Embryonic facial prominence (tissue), 1 donor: ENCODE measurements at regions not wholly inside any gene's neighbourhood (a gene's known extent, or its start where the extent isn't known, plus 50 kb on each side); places are given as distances from the start of the nearest gene placed in this dataset.

ENCODE experiments used
- DNase-seq: peaks from one replicate; pipeline ENCODE4 v3.0.0-alpha.2; 2016; ENCODE audit errors: extremely low spot score

GRCh38 chr17:79220201-79220712 lies 145.6 kb downstream of the ENGASE start:
- DNase-seq, result no peak

- DNase-seq, result no peak
These were observed 144.7 kb downstream of the ENGASE start for GRCh38 chr17:79219208-79219935.

DNA sequence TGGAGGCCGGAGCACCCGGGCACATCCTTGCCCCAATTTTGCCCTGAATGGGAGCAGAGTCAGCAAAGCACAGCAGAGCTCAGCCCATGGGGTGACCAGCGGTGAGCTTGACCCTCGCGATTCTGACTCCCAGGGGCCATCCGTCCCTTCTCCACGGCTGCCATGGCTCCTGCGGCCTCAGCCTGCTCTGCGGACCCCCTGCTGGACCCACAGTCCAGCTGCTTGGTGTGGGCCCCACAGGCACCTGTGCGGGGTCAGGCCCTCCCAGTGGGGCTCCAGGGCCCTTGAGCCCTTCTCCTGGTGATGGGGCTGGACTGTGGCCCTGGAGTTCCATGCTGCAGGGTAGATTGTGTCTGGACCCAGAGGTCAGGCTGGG lies 144.2 kb downstream of the ENGASE start:
- DNase-seq, result no peak

GRCh38 chr17:79218175-79218824 lies 143.7 kb downstream of the ENGASE start:
- no peak for DNase-seq

DNA sequence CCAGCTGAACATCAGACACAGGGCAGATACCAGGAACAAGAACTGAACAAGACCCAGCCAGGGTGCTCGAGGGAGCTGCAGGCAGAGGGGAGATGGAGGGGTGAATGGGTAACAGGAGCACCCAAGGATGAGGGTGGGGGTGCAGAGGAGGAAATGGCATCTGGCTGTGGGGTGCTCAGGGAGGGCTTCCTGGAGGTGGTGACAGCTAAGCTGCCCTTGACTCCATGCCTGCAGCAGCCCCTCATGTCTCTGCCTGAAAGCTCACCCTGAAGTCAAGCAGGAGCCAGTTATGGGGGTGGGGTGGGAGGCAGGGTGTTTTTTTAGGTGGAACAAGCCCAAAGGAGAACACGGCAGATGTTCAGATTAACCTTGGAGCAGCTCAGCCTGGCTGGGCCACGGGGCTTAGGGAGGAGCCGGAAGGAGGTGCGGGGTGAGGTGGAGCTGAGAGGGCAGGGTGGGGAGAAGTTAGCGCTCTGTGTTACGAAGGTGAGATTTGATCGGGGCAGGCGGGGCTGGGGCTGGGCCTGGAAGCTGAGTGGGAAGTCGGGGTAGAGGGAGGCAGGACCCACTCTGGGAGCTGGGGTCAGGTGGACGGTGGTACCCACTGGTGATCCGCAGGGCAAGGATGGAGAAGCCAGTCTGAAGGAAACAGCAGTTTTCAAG lies 143.0 kb downstream of the ENGASE start:
- no peak for DNase-seq

- DNase-seq, result no peak
These were observed 142.2 kb downstream of the ENGASE start for GRCh38 chr17:79216826-79217225.

DNA sequence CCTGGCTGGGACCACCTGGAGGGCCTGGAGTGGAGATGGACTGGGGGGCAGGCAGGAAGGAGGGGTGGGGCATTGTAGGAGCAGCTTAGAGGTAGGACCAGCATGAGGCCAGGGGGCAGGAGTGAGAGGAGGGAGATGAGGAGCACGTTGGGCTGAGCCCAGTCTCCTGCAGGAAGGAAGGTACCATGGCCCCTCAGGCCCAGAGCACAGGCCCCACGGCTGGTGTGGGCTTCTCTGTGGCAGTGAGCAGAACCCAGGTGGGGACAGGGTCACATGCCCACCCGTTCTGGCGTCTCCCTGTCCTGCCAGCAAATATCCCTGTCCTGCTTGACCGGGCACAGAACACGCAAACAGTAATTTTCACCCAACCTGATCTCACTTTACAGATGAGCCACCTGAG lies 141.8 kb downstream of the ENGASE start:
- DNase-seq, result no peak

GRCh38 chr17:79215631-79216030 lies 141.0 kb downstream of the ENGASE start:
- DNase-seq, result no peak

DNA sequence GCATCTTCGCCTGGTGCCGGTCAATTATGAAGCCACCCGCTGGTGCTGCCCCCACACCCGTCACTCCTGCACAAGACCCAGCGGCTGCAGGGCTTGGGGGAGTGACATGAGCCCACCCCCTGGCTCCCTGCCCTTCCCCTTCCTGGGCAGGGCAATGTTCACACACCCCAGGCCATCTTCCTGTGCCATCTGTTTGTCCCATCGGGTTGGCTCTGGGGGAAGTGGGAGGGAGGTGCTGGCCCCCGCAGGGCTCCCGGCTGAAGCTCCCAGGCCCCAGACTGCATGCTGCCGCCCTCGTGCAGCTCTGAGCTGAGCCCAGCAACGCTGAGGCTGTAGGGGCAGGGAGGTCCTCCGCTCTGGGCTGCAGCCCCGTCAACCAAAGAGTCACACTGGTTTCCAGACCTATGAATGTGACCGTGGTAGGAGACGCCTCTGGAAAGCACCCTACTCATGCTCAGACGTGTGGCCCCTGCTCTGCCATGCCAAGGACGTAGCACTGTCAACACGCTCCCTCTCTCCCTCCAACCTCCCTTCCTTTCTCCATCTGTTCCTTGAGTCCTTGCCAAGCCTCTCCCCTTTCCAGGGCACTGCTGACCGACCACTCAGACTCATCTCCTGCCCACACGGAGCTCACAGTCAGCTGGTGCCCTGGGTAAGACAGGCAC lies 140.4 kb downstream of the ENGASE start:
- no peak for DNase-seq

DNA sequence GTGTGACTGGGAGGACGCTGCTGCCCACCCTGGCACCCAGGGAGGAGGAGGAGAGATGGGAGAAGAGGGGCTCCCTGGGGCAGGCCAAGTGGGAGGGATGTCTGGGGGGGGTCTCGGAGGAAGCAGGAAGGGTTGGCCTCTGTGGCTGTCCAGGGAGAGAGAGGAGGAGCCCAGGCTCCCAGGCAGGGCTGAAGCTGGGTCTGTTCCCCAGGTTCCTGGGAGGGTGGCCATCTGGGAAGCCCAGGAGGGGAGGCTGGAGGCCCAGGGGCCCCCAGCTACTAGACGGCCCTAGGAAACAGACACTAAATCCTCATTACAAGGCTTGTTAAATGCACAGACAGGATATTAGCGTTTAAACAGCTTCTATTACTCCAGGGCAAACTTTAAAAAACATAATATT lies 139.8 kb downstream of the ENGASE start:
- no peak for DNase-seq

DNA sequence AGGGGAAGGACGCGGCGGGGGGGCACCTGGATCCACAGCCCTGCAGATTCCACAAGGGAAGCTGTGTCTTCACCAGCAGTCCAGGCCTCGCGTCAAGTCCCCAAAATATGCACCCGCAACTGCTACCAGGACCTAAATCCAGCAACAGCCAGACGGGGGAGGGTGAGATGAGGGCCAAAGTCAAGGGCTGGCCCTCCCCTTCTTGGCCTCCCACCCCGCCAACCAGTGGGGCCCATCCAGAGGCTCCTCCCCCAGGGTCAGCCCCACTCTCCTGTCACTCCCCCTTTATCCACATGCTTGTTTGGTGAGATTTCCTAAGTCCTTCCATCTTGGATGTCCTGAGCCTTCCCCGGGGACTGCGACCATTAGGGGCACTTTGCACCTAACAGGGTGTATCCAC lies 138.7 kb downstream of the ENGASE start:
- no peak for DNase-seq

DNA sequence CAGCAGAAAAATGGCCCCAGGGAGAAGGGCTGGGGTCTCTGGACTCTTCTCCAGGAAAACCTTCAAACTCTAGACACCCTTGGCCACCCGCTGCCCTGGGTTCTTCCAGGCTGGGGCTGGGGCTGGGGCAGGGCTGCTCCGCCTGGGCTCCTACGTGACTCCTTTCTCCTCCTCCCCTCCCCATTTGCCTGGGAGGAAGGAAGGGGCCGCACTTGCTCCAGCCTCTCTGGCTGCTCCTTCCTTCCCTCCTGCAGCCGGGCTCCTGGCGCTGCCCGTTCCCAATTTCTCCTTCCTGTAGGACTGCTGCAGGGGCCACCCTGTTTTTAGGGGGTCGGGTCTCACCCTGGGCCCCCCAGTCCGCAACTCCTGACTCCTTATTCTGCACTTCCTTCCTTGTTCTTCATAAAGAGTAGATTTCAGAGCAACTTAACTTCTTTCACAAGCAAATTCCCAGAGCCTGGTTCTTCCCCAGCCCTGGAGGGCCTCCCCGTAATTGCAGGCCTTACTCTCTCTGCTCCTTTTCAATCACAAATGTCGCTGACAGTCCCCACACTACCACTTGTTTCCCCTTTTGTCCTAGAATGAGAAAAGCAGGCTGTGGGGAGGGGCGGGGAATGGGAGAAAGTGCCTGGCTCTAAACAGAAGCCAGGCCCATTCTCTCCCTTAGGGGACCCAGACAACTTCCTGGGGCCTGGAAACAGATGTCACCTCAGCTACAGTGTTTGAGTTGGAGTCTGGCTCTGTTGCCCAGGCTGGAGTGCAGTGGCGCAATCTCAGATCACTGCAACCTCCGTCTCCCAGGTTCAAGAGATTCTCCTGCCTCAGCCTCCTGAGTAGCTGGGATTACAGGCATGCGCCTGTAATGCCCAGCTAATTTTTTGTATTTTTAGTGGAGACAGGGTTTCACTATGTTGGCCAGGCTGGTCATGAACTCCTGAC lies 137.8 kb downstream of the ENGASE start:
- DNase-seq, result no peak

DNA sequence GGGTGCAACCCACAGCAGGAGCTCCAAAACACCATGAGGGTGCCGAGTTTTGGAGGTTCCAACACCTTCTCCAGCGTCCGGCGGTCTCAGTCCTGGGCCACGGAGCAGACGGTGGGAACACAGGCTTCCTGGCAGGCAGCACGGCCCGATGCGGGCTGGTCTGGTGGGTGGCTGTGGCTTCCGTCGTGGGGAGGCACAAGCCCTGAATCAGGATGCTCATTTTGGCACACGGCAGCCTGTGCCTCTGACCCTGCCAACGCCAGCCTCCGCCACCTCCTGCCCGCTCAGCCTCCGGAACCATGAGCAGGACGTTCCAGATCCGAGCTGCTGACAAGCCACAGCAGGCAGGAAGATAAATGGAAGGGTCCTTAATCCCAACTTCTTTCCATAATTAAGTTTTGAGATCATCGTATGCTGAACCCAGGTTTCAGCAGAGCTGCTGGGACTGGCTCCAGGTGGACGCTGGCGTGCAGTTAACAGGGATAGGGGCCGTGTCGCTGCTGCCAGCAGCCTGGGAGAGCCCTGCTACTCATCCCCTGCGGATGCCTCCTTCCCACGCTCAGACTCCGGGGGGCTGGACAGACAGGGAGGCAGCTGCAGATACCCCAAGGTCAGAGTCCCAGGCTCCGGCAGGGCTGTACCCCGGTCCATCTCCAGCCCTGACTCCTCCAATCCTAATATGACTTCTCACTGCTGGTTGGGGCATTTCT lies 136.6 kb downstream of the ENGASE start:
- DNase-seq, result no peak

DNA sequence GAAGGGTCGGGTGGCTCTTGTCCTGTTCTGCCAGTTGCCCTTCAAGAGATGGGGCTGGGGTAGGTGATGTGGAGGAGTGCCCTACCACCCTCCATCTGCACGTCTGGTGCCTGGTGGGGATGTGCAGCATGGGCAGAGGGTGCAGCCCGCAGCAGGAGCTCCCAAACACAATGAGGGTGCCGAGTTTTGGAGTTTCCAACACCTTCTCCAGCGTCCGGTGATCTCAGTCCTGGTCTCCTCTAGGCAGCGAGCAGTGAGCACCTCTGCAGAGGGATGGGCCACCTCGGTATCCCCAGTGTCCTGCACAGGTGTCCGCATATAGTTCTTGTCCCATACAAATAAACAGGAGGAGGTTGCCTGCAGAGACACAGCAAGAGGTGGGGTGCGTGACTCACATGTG lies 136.0 kb downstream of the ENGASE start:
- no peak for DNase-seq

GRCh38 chr17:79207960-79208359 lies 133.3 kb downstream of the ENGASE start:
- DNase-seq, result no peak

GRCh38 chr17:79205688-79206205 lies 131.1 kb downstream of the ENGASE start:
- DNase-seq, result no peak

DNA sequence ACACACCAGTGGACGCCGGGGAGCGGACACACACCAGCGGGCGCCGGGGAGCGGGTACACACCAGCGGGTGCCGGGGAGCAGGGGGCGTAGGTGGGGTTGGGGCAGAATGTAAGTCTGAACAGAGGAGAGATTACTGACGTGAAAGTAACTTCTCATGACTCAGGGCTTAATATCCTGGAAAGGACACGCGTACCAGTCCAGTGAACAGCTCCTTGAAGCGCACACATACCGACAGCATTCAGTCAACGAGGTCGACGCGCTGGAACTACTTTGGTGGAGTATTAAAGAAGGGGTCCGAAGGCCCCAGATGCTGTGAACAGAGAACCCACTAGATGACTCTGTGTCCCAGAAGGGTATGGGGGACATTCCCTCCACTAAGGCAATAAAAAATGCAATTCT lies 129.6 kb downstream of the ENGASE start:
- DNase-seq, result no peak

DNA sequence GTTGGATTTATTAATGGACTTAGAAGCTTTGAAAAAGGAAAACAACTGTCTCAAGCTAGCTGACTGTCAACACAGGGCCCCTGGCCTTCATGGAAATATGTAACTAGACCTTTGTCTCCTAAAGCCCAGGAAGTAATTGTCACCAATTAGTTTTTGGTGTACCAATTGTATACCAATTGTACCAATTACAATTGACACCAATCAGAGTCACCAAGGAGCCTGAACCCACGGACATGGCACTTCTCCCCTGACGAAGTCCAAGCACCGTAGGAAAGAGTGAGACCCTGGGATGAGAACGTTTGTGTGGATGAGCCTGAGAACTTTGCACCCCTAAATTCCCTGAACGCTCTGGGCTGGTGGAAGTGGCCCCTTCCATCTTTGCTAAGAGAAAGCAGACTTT lies 129.0 kb downstream of the ENGASE start:
- DNase-seq, result no peak

GRCh38 chr17:79203016-79203415 lies 128.4 kb downstream of the ENGASE start:
- DNase-seq, result no peak

GRCh38 chr17:79202480-79202879 lies 127.9 kb downstream of the ENGASE start:
- no peak for DNase-seq
